Esophagus muscularis mucosa (tissue), 4 donors: ENCODE measurements at regions not wholly inside any gene's neighbourhood (a gene's known extent, or its start where the extent isn't known, plus 50 kb on each side); places are given as distances from the start of the nearest gene placed in this dataset.
"Not testable (repeated sequence)": the region's sequence is repeated elsewhere in the genome, so short reads cannot be mapped to it uniquely, and the experiment has no call there.

ENCODE experiments used
- DNase-seq: peaks from one replicate; pipeline ENCODE4 v3.0.0-alpha.2; 2017; ENCODE audit errors: extremely low spot score
- H3K27ac ChIP-seq, 4 donors: fragments of 200-600 bp; sonication (generic); replicated peaks in 1 of 4; 1 replicate in 3 of 4; 2 replicates in 1 of 4; pipeline ENCODE4 v1.5.1; 2016 to 2019; ENCODE audit warnings: mild to moderate bottlenecking in 1 of 4
- H3K27me3 ChIP-seq, 4 donors: fragments of 200-600 bp; sonication (generic); one replicate each; pipeline versions ENCODE4 v1.5.1 to v1.6.0; 2016 to 2019
- H3K36me3 ChIP-seq, 4 donors: fragments of 200-600 bp; sonication (generic); one replicate each; pipeline ENCODE4 v1.5.1; 2016 to 2019
- H3K4me1 ChIP-seq, 4 donors: fragments of 200-600 bp; sonication (generic); one replicate each; pipeline ENCODE4 v1.5.1; 2016 to 2019
- H3K4me3 ChIP-seq, 4 donors: fragments of 200-600 bp; sonication (generic); 1 replicate in 2 of 4; 2 replicates in 2 of 4; pipeline ENCODE4 v1.5.1; 2016 to 2019; ENCODE audit warnings: mild to moderate bottlenecking in 4 of 4, moderate library complexity in 1 of 4
- H3K9me3 ChIP-seq, 4 donors: fragments of 200-600 bp; sonication (generic); 1 replicate in 3 of 4; 2 replicates in 1 of 4; pipeline ENCODE4 v1.5.1; 2016 to 2019
- EP300 ChIP-seq: sonication (generic); formaldehyde crosslinking; IDR thresholded peaks from one replicate; pipeline ENCODE4 v1.6.1; 2017; ENCODE audit warnings: antibody characterized with exemption
- POLR2A ChIP-seq: fragments of 450-650 bp; IDR thresholded peaks from one replicate; pipeline ENCODE4 v1.6.1; 2017; ENCODE audit warnings: antibody characterized with exemption, moderate library complexity, mild to moderate bottlenecking, low read depth
- POLR2AphosphoS5 ChIP-seq, 2 donors: sonication (generic); formaldehyde crosslinking; IDR thresholded peaks; one replicate each; pipeline ENCODE4 v1.6.1; 2017; ENCODE audit warnings: antibody characterized with exemption in 2 of 2
- WGBS: methylation state at CpG from one replicate; pipeline ENCODE4 v1.1.5; 2018; 5-methylcytosine and 5-hydroxymethylcytosine counted together
- intact Hi-C: fragments of 100-400 bp; cut with DNase I; formaldehyde crosslinking; loops from one replicate; pipeline ENCODE4 v1.15.1; 2023
- TF ChIP-seq, protein P1 (sequence below), 3 experiments: fragments of 200-600 bp in 2 of 3; fragments of 450-650 bp in 1 of 3; sonication (generic) in 2 of 3; IDR thresholded peaks; one replicate each; pipeline ENCODE4 v1.5.1; 2017 to 2019; ENCODE audit warnings: antibody characterized with exemption in 3 of 3, mild to moderate bottlenecking in 2 of 3, moderate library complexity in 1 of 3

GRCh38 chrX:73940893-73941470, 88.5 kb upstream of the XIST start:
- Histone ChIP-seq H3K4me3 (no peak overlapping the region), H3K4me1 (peaks cover 5 to 20% (median 8%) of the 10 kb centered on the region in 4 donors), H3K36me3 (no peaks in the 10 kb centered on the region), H3K27ac (no peak overlapping the region), H3K9me3 (no peaks in the 10 kb centered on the region), H3K27me3 (no peaks in the 10 kb centered on the region)
- no peak for DNase-seq
- TF ChIP-seq POLR2AphosphoS5 (IDR thresholded peaks at IDR 0.05) = no peak
- no peak for TF ChIP-seq POLR2A
- TF ChIP-seq, protein P1, sequence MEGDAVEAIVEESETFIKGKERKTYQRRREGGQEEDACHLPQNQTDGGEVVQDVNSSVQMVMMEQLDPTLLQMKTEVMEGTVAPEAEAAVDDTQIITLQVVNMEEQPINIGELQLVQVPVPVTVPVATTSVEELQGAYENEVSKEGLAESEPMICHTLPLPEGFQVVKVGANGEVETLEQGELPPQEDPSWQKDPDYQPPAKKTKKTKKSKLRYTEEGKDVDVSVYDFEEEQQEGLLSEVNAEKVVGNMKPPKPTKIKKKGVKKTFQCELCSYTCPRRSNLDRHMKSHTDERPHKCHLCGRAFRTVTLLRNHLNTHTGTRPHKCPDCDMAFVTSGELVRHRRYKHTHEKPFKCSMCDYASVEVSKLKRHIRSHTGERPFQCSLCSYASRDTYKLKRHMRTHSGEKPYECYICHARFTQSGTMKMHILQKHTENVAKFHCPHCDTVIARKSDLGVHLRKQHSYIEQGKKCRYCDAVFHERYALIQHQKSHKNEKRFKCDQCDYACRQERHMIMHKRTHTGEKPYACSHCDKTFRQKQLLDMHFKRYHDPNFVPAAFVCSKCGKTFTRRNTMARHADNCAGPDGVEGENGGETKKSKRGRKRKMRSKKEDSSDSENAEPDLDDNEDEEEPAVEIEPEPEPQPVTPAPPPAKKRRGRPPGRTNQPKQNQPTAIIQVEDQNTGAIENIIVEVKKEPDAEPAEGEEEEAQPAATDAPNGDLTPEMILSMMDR (IDR thresholded peaks at IDR 0.05) = no peak
- TF ChIP-seq EP300 = no peak
- 89% methylated on average over 2 of the region's 2 CpGs for WGBS
- intact Hi-C loops = no loop called here

DNA sequence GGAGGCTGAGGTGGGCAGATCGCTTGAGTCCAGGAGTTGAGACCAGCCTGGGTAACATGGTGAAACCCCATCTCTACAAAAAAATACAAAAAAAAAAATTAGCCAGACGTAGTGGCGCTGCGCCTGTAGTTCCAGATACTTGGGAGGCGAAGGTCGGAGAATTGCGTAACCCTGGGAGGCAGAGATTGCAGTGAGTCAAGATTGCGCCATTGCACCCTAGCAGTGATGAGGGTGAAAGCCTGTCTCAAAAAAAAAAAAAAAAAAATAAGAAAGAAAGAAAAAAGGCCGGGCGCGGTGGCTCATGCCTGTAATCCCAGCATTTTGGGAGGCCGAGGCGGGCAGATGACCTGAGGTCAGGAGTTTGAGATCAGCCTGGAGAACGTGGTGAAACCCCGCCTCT, 85.3 kb upstream of the XIST start:
- H3K4me3 ChIP-seq, DNase-seq, H3K27me3 ChIP-seq, intact Hi-C loops, H3K9me3 ChIP-seq, H3K27ac ChIP-seq, H3K4me1 ChIP-seq, H3K36me3 ChIP-seq: not testable (repeated sequence)
- 81% methylated on average over 15 of the region's 15 CpGs for WGBS

DNA sequence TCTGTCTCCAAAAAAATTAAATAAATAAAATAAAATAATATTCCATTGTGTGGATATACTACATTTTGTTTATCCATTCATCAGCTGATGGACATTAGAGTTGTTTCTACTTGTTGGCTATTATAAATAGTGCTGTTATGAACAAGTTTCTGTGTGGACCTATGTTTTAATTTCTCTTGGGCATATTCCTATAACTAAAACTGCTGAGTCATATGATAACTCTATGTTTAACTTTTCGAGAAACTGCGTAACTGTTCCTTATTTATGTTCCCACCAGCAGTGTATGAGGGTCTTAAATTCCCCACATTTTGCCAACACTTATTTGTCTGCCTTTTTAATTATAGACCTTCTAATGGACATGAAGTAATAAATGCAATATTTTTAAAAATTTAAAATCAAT, 80.0 kb upstream of the XIST start:
- no peak for TF ChIP-seq EP300
- TF ChIP-seq, protein P1 (IDR thresholded peaks at IDR 0.05) = no peak
- no peak for TF ChIP-seq POLR2AphosphoS5 (IDR thresholded peaks at IDR 0.05)
- TF ChIP-seq POLR2A = no peak
- Histone ChIP-seq H3K4me3 (no peak overlapping the region), H3K9me3 (no peaks in the 10 kb centered on the region), H3K36me3 (no peaks in the 10 kb centered on the region), H3K4me1 (no peaks in the 10 kb centered on the region), H3K27me3 (no peaks in the 10 kb centered on the region), H3K27ac (no peak overlapping the region)
- intact Hi-C loops = no loop called here
- DNase-seq = no peak
- 82% methylated on average over 2 of the region's 2 CpGs for WGBS

- Histone ChIP-seq H3K4me1 (no peaks in the 10 kb centered on the region), H3K36me3 (no peaks in the 10 kb centered on the region), H3K9me3 (no peaks in the 10 kb centered on the region), H3K27ac (no peak overlapping the region), H3K27me3 (no peaks in the 10 kb centered on the region), H3K4me3 (no peak overlapping the region)
- no peak for DNase-seq
- intact Hi-C loops = no loop called here
- 100% methylated on average over 1 of the region's 1 CpG for WGBS
- TF ChIP-seq EP300 = no peak
- TF ChIP-seq, protein P1 (IDR thresholded peaks at IDR 0.05) = no peak
- no peak for TF ChIP-seq POLR2A
- TF ChIP-seq POLR2AphosphoS5 (IDR thresholded peaks at IDR 0.05) = no peak
Measured at GRCh38 chrX:73930300-73930699, 77.8 kb upstream of the XIST start.

- Histone ChIP-seq H3K27ac (no peak overlapping the region), H3K4me3 (no peak overlapping the region), H3K4me1 (no peaks in the 10 kb centered on the region), H3K36me3 (no peaks in the 10 kb centered on the region), H3K9me3 (no peaks in the 10 kb centered on the region), H3K27me3 (no peaks in the 10 kb centered on the region)
- DNase-seq = no peak
- intact Hi-C loops = no loop called here
- 86% methylated on average over 2 of the region's 2 CpGs for WGBS
- no peak for TF ChIP-seq POLR2AphosphoS5 (IDR thresholded peaks at IDR 0.05)
- TF ChIP-seq EP300 = no peak
- no peak for TF ChIP-seq POLR2A
- TF ChIP-seq, protein P1 (IDR thresholded peaks at IDR 0.05) = no peak
Measured at GRCh38 chrX:73922856-73923455, 70.4 kb upstream of the XIST start.
